ENCODE measurements at regions not wholly inside any gene's neighbourhood (a gene's known extent, or its start where the extent isn't known, plus 50 kb on each side); places are given as distances from the start of the nearest gene placed in this dataset.

GRCh38 chr10:8520382-8520781 is 465.9 kb downstream of the GATA3 start:
- no peak for TF ChIP-seq CTCF (conservative IDR thresholded peaks at IDR 0.05; ENCODE audit: low read depth, low read length)
- no peak for DNase-seq (ENCODE audit: low read depth)

GRCh38 chr10:8527773-8528172 is 473.3 kb downstream of the GATA3 start:
- no peak overlapping the region for H3K4me3 ChIP-seq (ENCODE audit: low read depth, low read length)
- no peak for TF ChIP-seq CTCF (conservative IDR thresholded peaks at IDR 0.05; ENCODE audit: low read depth, low read length)
- DNase-seq (ENCODE audit: low read depth): no peak

More at GRCh38 chr10:8520382-8520781, 465.9 kb downstream of the GATA3 start:
- no peak overlapping the region for H3K4me3 ChIP-seq (ENCODE audit: low read depth, low read length)

GRCh38 chr10:8531116-8531515 is 476.6 kb downstream of the GATA3 start:
- no peak overlapping the region for H3K4me3 ChIP-seq (ENCODE audit: low read depth, low read length)
- no peak for TF ChIP-seq CTCF (conservative IDR thresholded peaks at IDR 0.05; ENCODE audit: low read depth, low read length)

GRCh38 chr10:8532647-8533046 is 478.2 kb downstream of the GATA3 start:
- H3K4me3 ChIP-seq (ENCODE audit: low read depth, low read length): no peak overlapping the region
- no peak for DNase-seq (ENCODE audit: low read depth)
- TF ChIP-seq CTCF (conservative IDR thresholded peaks at IDR 0.05; ENCODE audit: low read depth, low read length): no peak

More at GRCh38 chr10:8531116-8531515, 476.6 kb downstream of the GATA3 start:
- no peak for DNase-seq (ENCODE audit: low read depth)

GRCh38 chr10:8533462-8533861 is 479.0 kb downstream of the GATA3 start:
- TF ChIP-seq CTCF (conservative IDR thresholded peaks at IDR 0.05; ENCODE audit: low read depth, low read length): no peak
- H3K4me3 ChIP-seq (ENCODE audit: low read depth, low read length): no peak overlapping the region
- DNase-seq (ENCODE audit: low read depth): no peak

- no peak overlapping the region for H3K4me3 ChIP-seq (ENCODE audit: low read depth, low read length)
- no peak for DNase-seq (ENCODE audit: low read depth)
- no peak for TF ChIP-seq CTCF (conservative IDR thresholded peaks at IDR 0.05; ENCODE audit: low read depth, low read length)
Observed at GRCh38 chr10:8534096-8534495, 479.6 kb downstream of the GATA3 start.

- DNase-seq (ENCODE audit: low read depth): no peak
- TF ChIP-seq CTCF (conservative IDR thresholded peaks at IDR 0.05; ENCODE audit: low read depth, low read length): no peak
- no peak overlapping the region for H3K4me3 ChIP-seq (ENCODE audit: low read depth, low read length)
Observed at GRCh38 chr10:8534891-8535290, 480.4 kb downstream of the GATA3 start.

All from choroid plexus epithelial cell (primary cell).